ENCODE measurements at regions not wholly inside any gene's neighbourhood (a gene's known extent, or its start where the extent isn't known, plus 50 kb on each side); places are given as distances from the start of the nearest gene placed in this dataset.

GRCh38 chr3:76410762-76411281, 625.5 kb upstream of the ZNF717 start:
- DNase-seq (ENCODE audit: low spot score), result no peak
- no peak for TF ChIP-seq CTCF (IDR thresholded peaks at IDR 0.05; ENCODE audit: borderline replicate concordance, control extremely low read depth, extremely low read depth, insufficient read depth, missing control alignments)
- in situ Hi-C loops (cut with MboI; ENCODE audit: low sequenced_read_pairs, unreplicated experiment), result no loop called here

- no peak for TF ChIP-seq CTCF (IDR thresholded peaks at IDR 0.05; ENCODE audit: borderline replicate concordance, control extremely low read depth, extremely low read depth, insufficient read depth, missing control alignments)
- no peak for DNase-seq (ENCODE audit: low spot score)
Measured at GRCh38 chr3:76415384-76415783, 624.5 kb upstream of the ROBO2 start.

GRCh38 chr3:76429581-76430177, 610.2 kb upstream of the ROBO2 start:
- no peak for DNase-seq (ENCODE audit: low spot score)
- in situ Hi-C loops (cut with MboI; ENCODE audit: low sequenced_read_pairs, unreplicated experiment), result no loop called here

More at GRCh38 chr3:76415384-76415783, 624.5 kb upstream of the ROBO2 start:
- in situ Hi-C loops (cut with MboI; ENCODE audit: low sequenced_read_pairs, unreplicated experiment), result no loop called here

GRCh38 chr3:76432396-76432795, 607.5 kb upstream of the ROBO2 start:
- no peak for DNase-seq (ENCODE audit: low spot score)
- in situ Hi-C loops (cut with MboI; ENCODE audit: low sequenced_read_pairs, unreplicated experiment), result no loop called here
- TF ChIP-seq CTCF (IDR thresholded peaks at IDR 0.05; ENCODE audit: borderline replicate concordance, control extremely low read depth, extremely low read depth, insufficient read depth, missing control alignments), result no peak

More at GRCh38 chr3:76429581-76430177, 610.2 kb upstream of the ROBO2 start:
- no peak for TF ChIP-seq CTCF (IDR thresholded peaks at IDR 0.05; ENCODE audit: borderline replicate concordance, control extremely low read depth, extremely low read depth, insufficient read depth, missing control alignments)

- in situ Hi-C loops (cut with MboI; ENCODE audit: low sequenced_read_pairs, unreplicated experiment), result no loop called here
- DNase-seq (ENCODE audit: low spot score), result no peak
- TF ChIP-seq CTCF (IDR thresholded peaks at IDR 0.05; ENCODE audit: borderline replicate concordance, control extremely low read depth, extremely low read depth, insufficient read depth, missing control alignments), result no peak
Measured at GRCh38 chr3:76436894-76437293, 603.0 kb upstream of the ROBO2 start.

- in situ Hi-C loops (cut with MboI; ENCODE audit: low sequenced_read_pairs, unreplicated experiment), result no loop called here
- no peak for TF ChIP-seq CTCF (IDR thresholded peaks at IDR 0.05; ENCODE audit: borderline replicate concordance, control extremely low read depth, extremely low read depth, insufficient read depth, missing control alignments)
Measured at GRCh38 chr3:76438971-76439370, 600.9 kb upstream of the ROBO2 start.

More at GRCh38 chr3:76438971-76439370, 600.9 kb upstream of the ROBO2 start:
- DNase-seq (ENCODE audit: low spot score), result no peak

All from GM13976 (cell line).